Mesenchymal stem cell (in vitro differentiated cells and primary cell): ENCODE measurements at regions not wholly inside any gene's neighbourhood (a gene's known extent, or its start where the extent isn't known, plus 50 kb on each side); places are given as distances from the start of the nearest gene placed in this dataset.

ENCODE experiments used
- DNase-seq: peaks from one replicate; pipeline ENCODE4 v3.0.0-alpha.2; 2013
- H2AFZ ChIP-seq: one replicate; pipeline ENCODE4 v1.6.1; 2013; ENCODE audit warnings: low read depth, mild to moderate bottlenecking, control low read depth, inconsistent platforms, low read length, moderate library complexity
- H2AK5ac ChIP-seq: 2 replicates; pipeline ENCODE4 v1.6.1; 2013; ENCODE audit warnings: low read length, moderate library complexity, mild to moderate bottlenecking, inconsistent platforms; ENCODE audit not compliant: severe bottlenecking
- H2BK120ac ChIP-seq: one replicate; pipeline ENCODE4 v1.6.1; 2013; ENCODE audit warnings: low read depth, mild to moderate bottlenecking, inconsistent platforms, low read length, moderate library complexity
- H2BK12ac ChIP-seq, 2 experiments: one replicate each; pipeline ENCODE4 v1.6.1; 2013; ENCODE audit warnings: inconsistent platforms in 2 of 2, low read length in 2 of 2, mild to moderate bottlenecking in 2 of 2, moderate library complexity in 2 of 2, control low read depth in 1 of 2
- H2BK15ac ChIP-seq: one replicate; pipeline ENCODE4 v1.6.1; 2013; ENCODE audit warnings: mild to moderate bottlenecking, low read depth, inconsistent platforms; ENCODE audit not compliant: poor library complexity, severe bottlenecking
- H2BK5ac ChIP-seq: 2 replicates; pipeline ENCODE4 v1.6.1; 2013; ENCODE audit warnings: low read depth, mild to moderate bottlenecking, low read length, control low read depth, inconsistent platforms; ENCODE audit not compliant: poor library complexity, severe bottlenecking
- H3K14ac ChIP-seq, 2 experiments: one replicate each; pipeline ENCODE4 v1.6.1; 2013; ENCODE audit warnings: inconsistent platforms in 2 of 2, low read length in 2 of 2, control low read depth in 1 of 2, mild to moderate bottlenecking in 1 of 2, moderate library complexity in 1 of 2
- H3K18ac ChIP-seq, 2 experiments: one replicate each; pipeline ENCODE4 v1.6.1; 2013; ENCODE audit warnings: inconsistent platforms in 2 of 2, low read length in 2 of 2, control low read depth in 1 of 2, low read depth in 1 of 2, mild to moderate bottlenecking in 1 of 2
- H3K23ac ChIP-seq, 2 experiments: one replicate each; pipeline ENCODE4 v1.6.1; 2013; ENCODE audit warnings: inconsistent platforms in 2 of 2, low read length in 2 of 2, mild to moderate bottlenecking in 2 of 2, moderate library complexity in 2 of 2, control low read depth in 1 of 2
- H3K27ac ChIP-seq: 2 replicates; pipeline ENCODE4 v1.5.1; 2013; ENCODE audit warnings: mild to moderate bottlenecking, moderate library complexity, low read length, control low read depth, inconsistent platforms; ENCODE audit not compliant: poor library complexity, severe bottlenecking
- H3K27me3 ChIP-seq, 2 experiments: 2 replicates each; pipeline versions ENCODE4 v1.6.1 to v1.7.0; 2013; ENCODE audit warnings: low read length in 2 of 2, mild to moderate bottlenecking in 2 of 2, moderate library complexity in 2 of 2, control low read depth in 1 of 2, inconsistent platforms in 1 of 2; ENCODE audit not compliant: control insufficient read depth in 1 of 2, insufficient read depth in 1 of 2
- H3K36me3 ChIP-seq, 2 experiments: 2 replicates each; pipeline versions ENCODE4 v1.6.1 to v1.7.0; 2013; ENCODE audit warnings: low read length in 2 of 2, control low read depth in 1 of 2, inconsistent platforms in 1 of 2, low read depth in 1 of 2, mild to moderate bottlenecking in 1 of 2; ENCODE audit not compliant: insufficient read depth in 2 of 2, control insufficient read depth in 1 of 2
- H3K4ac ChIP-seq, 2 experiments: one replicate each; pipeline ENCODE4 v1.6.1; 2013; ENCODE audit warnings: inconsistent platforms in 2 of 2, low read length in 2 of 2, mild to moderate bottlenecking in 2 of 2, moderate library complexity in 2 of 2, control low read depth in 1 of 2, low read depth in 1 of 2
- H3K4me1 ChIP-seq: 2 replicates; pipeline ENCODE4 v1.6.1; 2013; ENCODE audit warnings: low read depth, low read length, control low read depth; ENCODE audit not compliant: control insufficient read depth, insufficient read depth
- H3K4me2 ChIP-seq: 2 replicates; pipeline ENCODE4 v1.6.1; 2013; ENCODE audit warnings: low read length, mild to moderate bottlenecking, inconsistent platforms; ENCODE audit not compliant: poor library complexity, severe bottlenecking
- H3K4me3 ChIP-seq, 2 experiments: 2 replicates each; pipeline versions ENCODE4 v1.5.1 to v1.7.0; 2013; ENCODE audit warnings: low read length in 2 of 2, mild to moderate bottlenecking in 2 of 2, control low read depth in 1 of 2, low read depth in 1 of 2; ENCODE audit not compliant: insufficient read depth in 1 of 2
- H3K79me1 ChIP-seq: replicated peaks from 2 replicates; pipeline ENCODE4 v1.6.1; 2013; ENCODE audit warnings: mild to moderate bottlenecking, control low read depth, low read length, inconsistent platforms; ENCODE audit not compliant: poor library complexity, severe bottlenecking
- H3K9ac ChIP-seq: 2 replicates; pipeline ENCODE4 v1.7.0; 2013; ENCODE audit warnings: mild to moderate bottlenecking, low read length, moderate library complexity
- H3K9me3 ChIP-seq: 2 replicates; pipeline ENCODE4 v1.7.0; 2013; ENCODE audit warnings: mild to moderate bottlenecking, low read length; ENCODE audit not compliant: control insufficient read depth
- H4K8ac ChIP-seq: one replicate; pipeline ENCODE4 v1.6.1; 2013; ENCODE audit warnings: inconsistent platforms, mild to moderate bottlenecking, low read length, moderate library complexity
- H4K91ac ChIP-seq: one replicate; pipeline ENCODE4 v1.6.1; 2013; ENCODE audit warnings: mild to moderate bottlenecking, low read length, inconsistent platforms
- WGBS: methylation state at CpG from one replicate; pipeline ENCODE4 v1.1.7; 2013; ENCODE audit warnings: mixed read lengths; 5-methylcytosine and 5-hydroxymethylcytosine counted together

- no peaks in the 10 kb centered on the region for H3K79me1 ChIP-seq
- 86% methylated on average over 3 of the region's 5 CpGs for WGBS
Observed at GRCh38 chr1:181259026-181259745, 170.7 kb downstream of the IER5 start.

GRCh38 chr1:181260271-181260670 is 171.8 kb downstream of the IER5 start:
- Histone ChIP-seq H3K4me1 (no peaks in the 10 kb centered on the region), H4K91ac (no peak overlapping the region), H2BK12ac (no peak overlapping the region), H3K18ac (no peak overlapping the region), H3K9ac (no peak overlapping the region), H3K27me3 (peaks cover 0 to 45% of the 10 kb centered on the region in 2 experiments), H3K23ac (no peak overlapping the region), H2BK15ac (no peak overlapping the region), H3K27ac (no peak overlapping the region), H2AK5ac (no peak overlapping the region), H2AFZ (no peak overlapping the region), H3K4me2 (no peak overlapping the region), H2BK5ac (no peak overlapping the region), H3K79me1 (no peaks in the 10 kb centered on the region), H3K14ac (no peak overlapping the region), H3K9me3 (no peaks in the 10 kb centered on the region), H4K8ac (no peak overlapping the region), H3K36me3 (no peaks in the 10 kb centered on the region), H3K4me3 (no peak overlapping the region), H3K4ac (no peak overlapping the region), H2BK120ac (no peak overlapping the region)
- DNase-seq = no peak
- WGBS = 82% methylated on average over 3 of the region's 3 CpGs

More at GRCh38 chr1:181259026-181259745, 170.7 kb downstream of the IER5 start:
- H3K9ac ChIP-seq = no peak overlapping the region
- H3K4me2 ChIP-seq = no peak overlapping the region
- H2AFZ ChIP-seq = no peak overlapping the region
- H3K36me3 ChIP-seq = no peaks in the 10 kb centered on the region
- H3K18ac ChIP-seq = no peak overlapping the region
- no peak overlapping the region for H4K91ac ChIP-seq
- no peak overlapping the region for H3K4me3 ChIP-seq
- no peak for DNase-seq
- no peak overlapping the region for H2AK5ac ChIP-seq
- H2BK5ac ChIP-seq = no peak overlapping the region
- H2BK15ac ChIP-seq = no peak overlapping the region
- H3K14ac ChIP-seq = no peak overlapping the region
- no peak overlapping the region for H4K8ac ChIP-seq
- no peaks in the 10 kb centered on the region for H3K9me3 ChIP-seq
- H2BK120ac ChIP-seq = no peak overlapping the region
- no peaks in the 10 kb centered on the region for H3K4me1 ChIP-seq
- H3K23ac ChIP-seq = no peak overlapping the region
- H2BK12ac ChIP-seq = no peak overlapping the region
- no peak overlapping the region for H3K4ac ChIP-seq
- H3K27ac ChIP-seq = no peak overlapping the region
- peaks cover 0 to 45% of the 10 kb centered on the region in 2 experiments for H3K27me3 ChIP-seq

GRCh38 chr1:181260994-181261393 is 172.5 kb downstream of the IER5 start:
- Histone ChIP-seq H3K23ac (no peak overlapping the region), H4K91ac (no peak overlapping the region), H3K36me3 (no peaks in the 10 kb centered on the region), H3K9me3 (no peaks in the 10 kb centered on the region), H2BK5ac (no peak overlapping the region), H3K79me1 (no peaks in the 10 kb centered on the region), H3K4ac (no peak overlapping the region), H2AFZ (no peak overlapping the region), H2BK120ac (no peak overlapping the region), H3K27ac (no peak overlapping the region), H3K4me3 (no peak overlapping the region), H3K27me3 (peaks cover 0 to 45% of the 10 kb centered on the region in 2 experiments), H3K14ac (no peak overlapping the region), H3K18ac (no peak overlapping the region), H3K4me1 (no peaks in the 10 kb centered on the region), H3K4me2 (no peak overlapping the region), H4K8ac (no peak overlapping the region), H2AK5ac (no peak overlapping the region), H2BK15ac (no peak overlapping the region), H3K9ac (no peak overlapping the region), H2BK12ac (no peak overlapping the region)
- 57% methylated on average over 1 of the region's 1 CpG for WGBS
- no peak for DNase-seq

GRCh38 chr1:181262069-181262468 is 173.6 kb downstream of the IER5 start:
- Histone ChIP-seq H2BK5ac (no peak overlapping the region), H2BK15ac (no peak overlapping the region), H3K27me3 (peaks cover 0 to 45% of the 10 kb centered on the region in 2 experiments), H3K9me3 (no peaks in the 10 kb centered on the region), H4K91ac (no peak overlapping the region), H3K4me3 (no peak overlapping the region), H3K79me1 (no peaks in the 10 kb centered on the region), H3K9ac (no peak overlapping the region), H3K4ac (no peak overlapping the region), H3K4me2 (no peak overlapping the region), H3K23ac (no peak overlapping the region), H3K18ac (no peak overlapping the region), H3K36me3 (no peaks in the 10 kb centered on the region), H3K27ac (no peak overlapping the region), H3K14ac (no peak overlapping the region), H2AFZ (no peak overlapping the region), H2AK5ac (no peak overlapping the region), H4K8ac (no peak overlapping the region), H2BK120ac (no peak overlapping the region), H2BK12ac (no peak overlapping the region), H3K4me1 (no peaks in the 10 kb centered on the region)
- DNase-seq = no peak
- no CpG with 5 or more reads among the region's 1 CpG for WGBS
